SHP77 (cell line): ENCODE measurements at regions not wholly inside any gene's neighbourhood (a gene's known extent, or its start where the extent isn't known, plus 50 kb on each side); places are given as distances from the start of the nearest gene placed in this dataset.

ENCODE experiments used
- DNase-seq, 2 experiments: peaks; one replicate each; lab custom pipeline; 2025; lab: John Stamatoyannopoulos, UW

DNA sequence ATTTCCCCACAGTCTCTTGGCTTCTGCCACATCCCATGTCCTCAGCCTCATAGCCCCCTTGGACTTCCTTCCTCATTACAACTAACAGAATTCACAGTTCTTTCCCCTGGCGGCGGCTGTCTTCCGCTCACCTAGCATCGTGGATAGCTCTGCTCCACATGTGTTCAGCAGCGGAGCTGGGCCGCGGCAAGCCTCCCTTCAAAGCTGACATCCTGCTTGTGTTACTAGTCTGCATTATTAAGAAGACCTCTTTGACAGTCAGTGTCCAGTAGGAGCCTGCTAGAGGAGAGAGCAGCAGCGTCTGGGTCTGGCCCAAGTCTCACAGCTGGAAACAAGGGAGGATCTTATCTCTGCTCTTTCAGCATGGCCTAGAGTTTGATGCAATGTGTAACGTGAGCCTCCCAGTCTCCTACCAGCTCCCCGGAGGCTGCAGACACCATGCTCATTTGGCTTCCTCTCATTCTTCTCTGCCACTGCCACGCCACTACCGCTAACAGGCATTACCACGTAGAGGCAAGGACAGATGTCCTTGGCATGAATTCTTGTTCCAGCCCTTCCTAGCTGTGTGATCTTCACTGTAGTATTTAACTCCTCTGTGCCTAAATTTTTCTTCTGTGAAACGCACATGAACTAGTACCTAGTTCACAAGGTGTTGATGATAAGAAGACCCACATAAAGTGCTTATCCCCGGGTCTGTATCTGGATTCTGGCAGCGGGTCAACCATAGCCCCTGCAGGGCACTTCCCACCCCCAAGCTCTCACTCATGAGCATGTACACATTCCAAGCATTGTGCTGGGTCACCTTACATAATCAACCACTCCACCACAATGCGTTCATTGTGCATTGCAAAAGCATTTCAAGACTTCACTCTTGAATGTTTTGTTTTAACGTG is 107.1 kb upstream of the BACH2 start:
- no peak for DNase-seq

- no peak for DNase-seq
These were observed 106.2 kb upstream of the BACH2 start for GRCh38 chr6:90402831-90403192.

DNA sequence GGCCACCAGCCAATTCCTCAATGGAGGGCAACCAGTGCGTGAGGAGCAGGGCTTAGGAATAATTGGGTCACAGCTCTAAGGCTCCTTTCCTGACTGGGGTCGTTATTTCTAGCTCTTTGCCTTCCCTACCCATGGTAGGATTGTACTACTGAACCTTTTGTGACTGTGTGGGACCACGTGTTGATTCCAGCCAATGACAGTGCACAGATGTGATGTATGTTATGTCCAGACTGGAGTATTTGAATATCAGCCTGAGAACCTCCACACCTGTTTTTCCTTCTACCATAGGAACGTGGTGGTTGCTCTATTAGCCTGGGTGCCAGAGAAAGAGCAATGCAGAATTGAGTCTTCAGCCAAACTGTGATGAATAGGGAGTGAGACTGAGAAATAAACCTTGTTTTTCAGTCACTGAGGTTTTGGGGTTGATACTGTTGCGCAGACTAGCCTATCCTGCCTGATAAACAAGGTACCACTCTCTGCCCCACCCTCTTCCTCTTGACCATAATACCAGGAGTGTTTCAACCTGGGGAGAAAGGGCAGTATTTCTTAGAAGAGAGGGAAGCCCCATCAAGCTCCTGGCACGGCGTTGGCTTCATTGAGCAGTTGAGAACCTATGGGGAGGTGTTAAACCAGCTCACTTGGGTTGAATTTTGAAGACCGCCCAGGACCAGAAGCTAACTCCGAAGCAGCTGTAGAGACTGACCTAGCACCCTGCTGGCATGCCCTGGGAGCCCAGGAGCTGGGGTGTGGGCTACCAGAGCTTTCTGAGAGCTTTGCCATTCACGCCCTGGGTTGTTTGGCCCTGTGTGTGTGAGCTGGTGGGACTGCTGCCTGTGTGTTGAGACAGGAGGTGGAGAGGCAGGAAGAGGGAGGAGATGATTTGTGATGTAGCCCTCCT is 105.5 kb upstream of the BACH2 start:
- no peak for DNase-seq

DNA sequence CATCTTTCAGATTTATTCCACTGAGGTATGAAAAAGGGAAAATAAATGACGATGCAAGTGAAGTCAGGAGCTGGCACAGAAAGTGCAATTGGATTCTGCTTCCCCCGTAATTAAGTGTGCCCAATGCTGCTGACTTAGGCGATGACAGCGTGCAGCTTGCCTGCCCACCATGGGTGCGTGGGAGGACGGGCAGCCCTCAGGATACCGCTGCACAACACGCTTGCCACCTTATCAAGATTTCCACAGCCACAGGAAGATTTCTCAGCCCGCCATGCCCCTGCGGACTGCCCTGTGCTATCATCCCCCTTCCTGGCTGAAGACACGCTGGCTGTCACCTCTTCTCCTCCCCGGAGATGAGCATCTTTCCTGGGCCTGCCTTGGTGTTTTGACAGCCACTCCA is 103.3 kb upstream of the BACH2 start:
- DNase-seq: no peak

GRCh38 chr6:90397929-90398674 is 101.5 kb upstream of the BACH2 start:
- peak in 1 of 2 experiments; percentile 2 for DNase-seq

DNA sequence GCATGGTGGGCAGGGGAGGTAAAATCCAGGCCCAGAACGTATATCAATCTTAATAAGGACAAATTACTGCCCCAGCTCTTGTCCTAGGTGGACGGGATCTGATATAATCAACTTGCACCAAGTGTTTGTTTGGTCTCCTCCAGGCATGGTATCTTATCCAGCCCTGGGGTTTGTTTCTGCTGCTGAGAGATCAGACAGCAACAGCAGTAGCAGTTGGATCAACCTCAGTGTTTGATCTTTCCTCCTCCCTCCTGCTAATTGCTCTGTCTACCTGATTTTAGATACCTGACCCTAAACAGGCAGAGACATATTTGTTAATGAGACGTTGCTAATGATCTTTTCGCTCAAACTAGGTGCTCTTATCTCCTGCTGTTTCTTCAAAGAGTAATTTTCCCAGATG is 100.4 kb upstream of the BACH2 start:
- DNase-seq: no peak

GRCh38 chr6:90393232-90393884 is 96.7 kb upstream of the BACH2 start:
- peak; percentile 8 to 43 for DNase-seq

DNA sequence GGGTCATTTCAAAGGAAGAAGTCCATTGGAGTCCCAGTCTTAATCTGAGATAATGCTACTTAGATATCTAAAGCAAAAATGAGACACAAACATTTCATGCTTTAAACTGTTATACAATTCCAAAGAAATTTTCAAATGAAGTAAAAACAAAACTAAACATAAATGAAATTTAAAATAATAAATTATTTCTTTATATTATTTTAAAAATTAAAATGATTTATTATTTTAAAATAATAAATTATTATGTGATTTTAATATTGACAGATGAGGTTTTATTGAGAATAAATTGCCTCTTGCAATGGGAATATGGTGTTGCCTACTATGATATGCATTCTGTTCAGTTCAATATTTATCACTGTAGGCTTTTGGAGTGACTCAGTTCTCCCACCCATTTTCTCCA is 93.7 kb upstream of the BACH2 start:
- no peak for DNase-seq

- DNase-seq: no peak
These were observed 91.8 kb upstream of the BACH2 start for GRCh38 chr6:90388395-90388794.

DNA sequence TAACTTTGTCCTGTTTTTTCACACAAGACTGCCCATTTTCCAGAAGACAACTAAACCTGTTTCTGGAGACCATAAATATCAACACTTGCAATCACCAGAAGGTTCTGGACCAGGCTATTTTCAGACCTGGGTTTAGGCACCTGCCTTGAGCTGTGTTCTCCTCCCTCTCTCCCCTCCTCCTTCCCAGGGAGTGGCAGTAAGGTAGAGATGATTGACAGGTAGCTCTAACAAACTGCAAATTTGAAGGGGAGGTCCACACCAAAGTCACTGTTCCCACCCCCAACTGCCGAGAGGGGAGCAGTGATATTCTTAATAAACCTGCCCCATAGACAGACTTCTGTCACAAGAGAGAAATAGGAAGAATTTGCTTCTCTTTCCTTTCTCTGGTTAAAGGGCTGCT is 91.2 kb upstream of the BACH2 start:
- no peak for DNase-seq

DNA sequence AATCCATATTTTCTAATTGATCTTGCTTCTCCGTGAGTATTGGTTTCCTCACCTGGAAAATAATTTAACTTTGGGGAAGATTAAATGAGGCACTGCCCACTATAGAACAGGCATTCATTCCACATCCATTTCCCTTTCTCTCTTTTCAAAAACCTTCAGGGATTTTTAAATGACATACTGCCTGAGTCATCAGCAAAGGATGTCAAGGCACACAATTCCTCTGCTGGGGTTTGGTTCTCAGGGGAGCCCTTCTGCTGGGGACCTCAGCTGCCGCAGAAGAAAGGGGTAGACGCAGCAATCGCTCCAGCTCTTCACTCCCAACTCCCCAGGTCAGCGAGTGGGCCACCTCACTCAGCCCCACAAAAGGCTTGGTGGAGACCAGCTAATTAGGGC is 90.7 kb upstream of the BACH2 start:
- no peak for DNase-seq

DNA sequence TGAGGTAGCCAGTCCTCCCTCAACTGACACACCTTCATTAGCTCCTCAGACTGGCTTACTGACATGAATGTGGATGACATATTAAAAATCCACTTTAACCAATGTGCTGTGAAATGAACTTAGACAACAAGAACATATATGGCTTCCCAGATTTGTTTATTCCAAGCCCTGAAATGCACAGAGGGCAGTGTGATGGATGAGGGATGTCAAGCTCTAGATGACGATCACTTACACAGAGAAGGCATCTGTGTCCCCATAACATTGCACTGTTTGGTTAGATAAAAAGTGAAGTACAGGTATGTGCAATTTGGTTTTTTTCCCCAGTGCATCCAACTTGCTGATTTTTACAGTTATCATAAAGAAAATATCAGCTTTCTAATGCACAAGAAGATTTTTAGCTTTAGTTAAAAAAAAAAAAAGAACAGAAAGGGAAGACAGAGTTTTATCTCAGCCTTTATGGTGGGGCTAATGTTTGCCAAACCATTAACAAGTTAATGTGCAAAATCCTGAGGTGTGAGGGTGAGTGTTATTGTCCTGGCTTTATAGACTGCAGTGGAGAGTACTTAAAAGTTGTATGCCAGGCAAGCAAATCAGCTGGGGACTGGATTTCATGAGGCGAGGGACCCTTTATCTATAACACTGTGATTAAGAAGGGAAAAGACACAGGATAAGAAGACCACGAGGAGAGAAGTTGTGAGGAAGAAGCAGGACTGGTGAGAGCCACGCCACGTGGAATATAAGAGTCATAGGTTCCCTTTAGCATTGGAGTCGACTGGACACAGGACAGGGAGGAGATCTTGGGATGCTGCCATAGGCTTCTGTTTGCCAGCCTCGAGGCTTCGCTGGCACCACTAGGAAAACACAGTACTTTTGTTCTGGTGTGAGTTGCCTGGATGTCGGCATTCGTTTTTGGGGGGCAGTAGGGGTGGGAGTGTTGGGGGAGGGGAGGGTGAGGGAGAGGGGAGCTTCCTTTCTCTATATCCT is 90.0 kb upstream of the BACH2 start:
- no peak for DNase-seq

DNA sequence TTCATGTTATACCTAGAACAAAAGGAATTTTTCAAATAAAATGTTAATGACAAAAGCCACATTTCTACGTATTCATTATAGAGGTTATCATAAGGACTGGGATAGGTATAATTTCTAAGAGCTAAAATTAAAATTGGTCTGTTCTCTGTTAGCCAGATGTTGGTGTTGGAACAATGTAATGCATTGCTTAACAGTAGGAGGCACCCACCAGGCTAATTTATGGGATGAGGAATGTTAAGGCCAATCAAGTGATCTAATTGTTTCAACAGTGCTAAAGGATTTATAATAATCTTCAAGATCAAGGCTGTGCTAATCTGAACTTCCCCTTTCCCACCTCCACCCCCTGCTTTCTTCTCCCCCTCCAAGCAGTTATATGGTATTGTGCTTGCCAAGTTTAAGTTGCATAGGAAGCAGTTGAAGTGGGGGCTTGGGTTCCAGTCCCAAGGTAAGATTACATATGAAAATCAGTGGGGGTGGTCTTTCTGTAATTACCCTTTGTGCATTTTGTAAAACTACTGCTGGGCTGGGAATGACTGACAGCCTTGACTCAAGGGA is 89.2 kb upstream of the BACH2 start:
- no peak for DNase-seq

- no peak for DNase-seq
These were observed 88.1 kb upstream of the BACH2 start for GRCh38 chr6:90384720-90385119.

- no peak for DNase-seq
These were observed 86.7 kb upstream of the BACH2 start for GRCh38 chr6:90383196-90383822.

GRCh38 chr6:90382760-90383159 is 86.1 kb upstream of the BACH2 start:
- no peak for DNase-seq

- DNase-seq: no peak
These were observed 79.2 kb upstream of the BACH2 start for GRCh38 chr6:90375681-90376439.

GRCh38 chr6:90374201-90374600 is 77.6 kb upstream of the BACH2 start:
- no peak for DNase-seq

DNA sequence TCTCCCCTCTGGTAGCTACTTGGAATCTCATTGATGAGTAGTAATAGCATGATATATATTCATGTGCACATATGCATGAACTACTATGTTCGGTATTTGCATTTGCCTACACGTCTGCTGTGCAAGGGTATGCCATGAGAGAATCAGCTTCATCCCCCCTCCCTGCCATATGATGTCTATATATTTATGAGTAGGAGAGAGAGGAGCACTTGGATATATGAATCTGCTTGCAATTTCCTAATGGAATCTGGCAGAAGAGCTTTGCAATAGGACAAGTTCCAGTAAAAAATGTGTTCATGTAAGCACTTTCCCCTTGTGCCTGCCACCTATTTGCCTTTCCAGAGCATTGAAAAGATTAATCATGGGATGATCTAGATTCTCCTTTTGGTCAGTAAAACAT is 76.2 kb upstream of the BACH2 start:
- no peak for DNase-seq
